HG02981 (cell line): ENCODE measurements at regions not wholly inside any gene's neighbourhood (a gene's known extent, or its start where the extent isn't known, plus 50 kb on each side); places are given as distances from the start of the nearest gene placed in this dataset.
A peak's percentile ranks its signal among the peaks of the same experiment; 100 is the strongest.

Source experiments
- ATAC-seq: cut with Tn5 transposase; IDR thresholded peaks from one replicate; pipeline ENCODE4 v1.9.1; 2021; ENCODE audit warnings: mild to moderate bottlenecking, moderate library complexity; ENCODE audit not compliant: unreplicated experiment

DNA sequence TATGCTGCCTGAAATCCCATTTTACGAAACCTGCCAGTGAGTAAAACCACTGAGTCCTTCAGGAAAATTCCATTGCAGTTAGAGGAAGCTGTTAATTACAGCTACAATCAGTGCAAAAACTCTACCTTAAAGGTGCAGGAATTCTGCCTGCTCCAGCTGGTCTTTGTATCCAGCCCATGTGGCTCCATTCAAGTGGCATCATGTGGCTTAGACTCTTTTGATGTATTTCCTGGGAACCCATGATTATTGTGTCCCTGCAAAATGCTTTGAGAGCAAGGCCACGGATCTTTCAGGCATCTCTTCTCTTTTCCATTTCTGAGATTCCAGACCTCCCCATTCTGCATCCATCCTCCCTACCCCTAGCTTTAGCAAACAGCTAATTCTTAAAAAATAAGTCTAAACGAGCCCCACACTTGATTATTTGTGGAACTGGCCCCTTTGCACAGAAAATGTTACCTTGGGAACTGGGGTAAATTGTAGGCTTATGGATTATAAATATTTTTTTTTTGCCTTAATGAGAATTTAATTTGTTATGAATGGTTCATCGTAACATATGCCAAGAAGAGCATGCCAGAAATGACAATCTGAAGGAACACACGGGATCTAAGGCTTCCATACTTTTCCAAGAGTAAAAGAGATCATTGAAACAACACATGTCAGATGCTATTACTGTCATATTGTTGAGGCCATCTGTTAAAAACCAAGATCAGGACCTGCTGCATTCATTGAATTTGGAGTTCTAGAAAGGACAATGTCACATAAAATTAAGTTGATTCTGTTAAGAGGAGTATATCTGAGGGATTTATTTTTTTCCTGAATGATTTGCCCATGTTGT lies 144.6 kb downstream of the TPH2 start:
- ATAC-seq, result no peak

GRCh38 chr12:72084061-72084460 lies 145.4 kb downstream of the TPH2 start:
- ATAC-seq, result no peak

- ATAC-seq, result no peak
Measured at GRCh38 chr12:72084880-72085279, 146.2 kb downstream of the TPH2 start.

DNA sequence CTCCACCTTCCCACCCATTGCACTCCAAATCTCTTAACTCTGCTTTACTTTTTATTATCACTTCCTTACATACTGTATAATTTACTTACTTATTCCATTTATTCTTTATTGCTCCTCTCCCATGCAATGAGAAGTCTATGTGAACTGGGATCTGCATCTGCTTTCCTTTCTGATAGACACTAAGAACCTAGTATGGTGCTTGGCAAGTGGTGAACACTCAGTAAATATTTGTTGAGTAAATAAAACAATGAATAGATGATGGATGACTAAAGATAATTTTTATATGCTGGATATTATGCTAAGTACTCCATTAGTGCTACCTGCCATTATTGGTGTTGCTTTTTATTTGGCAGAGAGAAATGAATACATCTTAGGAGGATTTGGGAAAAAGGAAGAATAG lies 151.0 kb downstream of the TPH2 start:
- no peak for ATAC-seq

GRCh38 chr12:72093424-72093823 lies 154.8 kb downstream of the TPH2 start:
- no peak for ATAC-seq

DNA sequence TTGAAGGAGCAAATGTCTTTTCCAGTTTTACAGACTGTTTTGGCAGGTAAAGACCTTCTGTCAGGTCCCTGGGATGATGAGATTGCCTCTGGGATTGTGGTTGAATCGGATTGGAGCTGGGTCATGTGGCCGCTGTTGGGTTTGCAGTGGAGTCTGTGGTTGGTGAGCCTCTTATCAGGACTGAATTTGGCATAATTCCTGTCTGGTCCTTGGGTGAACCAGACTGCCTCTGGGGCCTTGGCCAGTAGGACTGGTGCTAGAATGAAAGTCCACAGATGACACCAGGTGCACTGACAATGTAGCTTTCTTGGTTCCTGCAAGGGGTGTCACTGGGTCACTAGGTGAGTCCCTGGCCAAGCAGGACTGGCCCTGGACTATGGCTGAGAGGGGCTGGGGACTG lies 155.3 kb downstream of the TPH2 start:
- ATAC-seq, result no peak

GRCh38 chr12:72094490-72094889 lies 155.8 kb downstream of the TPH2 start:
- ATAC-seq, result no peak

- ATAC-seq, result no peak
Measured at GRCh38 chr12:72095025-72095424, 156.4 kb downstream of the TPH2 start.

DNA sequence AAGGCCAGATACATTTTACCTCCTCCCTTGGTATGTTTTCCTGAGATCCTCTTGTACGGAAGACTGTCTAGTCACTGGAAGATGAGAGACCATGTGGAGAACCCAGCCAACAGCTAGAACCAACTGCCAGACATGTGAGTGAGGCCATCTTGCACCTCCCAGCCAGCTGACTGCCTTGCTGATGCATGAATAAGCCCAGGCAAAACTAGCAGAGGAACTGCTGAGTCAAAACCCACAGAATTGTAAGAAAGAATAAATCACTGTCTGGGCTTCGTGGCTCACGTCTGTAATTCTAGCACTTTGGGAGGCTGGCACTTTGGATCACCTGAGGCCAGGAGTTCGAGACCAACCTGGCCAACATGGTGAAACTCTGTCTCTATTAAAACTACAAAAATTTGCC lies 160.0 kb downstream of the TPH2 start:
- no peak for ATAC-seq

GRCh38 chr12:72100854-72101253 lies 162.2 kb downstream of the TPH2 start:
- no peak for ATAC-seq

DNA sequence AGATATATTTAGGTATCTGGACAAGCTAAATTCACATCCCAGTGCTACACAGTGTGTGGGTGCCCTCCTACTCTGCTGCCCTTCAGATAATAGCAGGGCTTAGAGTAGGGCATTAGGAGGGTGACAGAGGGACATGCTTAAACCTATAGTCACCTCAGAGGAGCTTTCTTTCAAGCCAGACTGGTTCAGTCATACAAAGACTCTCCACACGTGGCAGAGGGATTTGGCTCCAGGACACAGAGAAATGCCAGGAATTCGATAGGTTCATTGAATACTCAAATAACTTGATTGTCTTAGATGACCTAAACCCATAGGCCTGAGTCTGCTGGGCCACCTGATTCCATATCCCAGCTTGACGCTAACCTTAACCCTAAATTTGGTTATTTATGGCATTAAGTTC lies 163.5 kb downstream of the TPH2 start:
- no peak for ATAC-seq

DNA sequence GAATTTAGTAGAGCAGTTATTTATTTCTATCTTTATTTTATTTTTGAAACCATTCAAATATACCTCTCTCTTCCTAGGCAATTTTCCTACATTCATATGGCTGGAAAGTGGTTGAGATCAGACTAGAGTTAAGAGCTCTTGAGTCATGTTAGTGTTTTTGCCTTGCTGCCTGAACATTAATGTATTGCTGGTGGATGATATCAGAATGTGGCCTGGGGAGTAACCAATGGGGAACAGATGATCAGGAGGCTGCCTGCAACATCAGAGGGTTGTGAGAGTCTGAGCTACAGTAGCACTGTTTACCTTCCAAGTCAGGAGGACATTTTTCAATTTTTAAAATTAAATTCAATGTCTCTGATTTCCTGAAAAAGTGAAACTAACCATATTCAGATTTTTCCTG lies 166.3 kb upstream of the TRHDE start:
- ATAC-seq, result no peak

DNA sequence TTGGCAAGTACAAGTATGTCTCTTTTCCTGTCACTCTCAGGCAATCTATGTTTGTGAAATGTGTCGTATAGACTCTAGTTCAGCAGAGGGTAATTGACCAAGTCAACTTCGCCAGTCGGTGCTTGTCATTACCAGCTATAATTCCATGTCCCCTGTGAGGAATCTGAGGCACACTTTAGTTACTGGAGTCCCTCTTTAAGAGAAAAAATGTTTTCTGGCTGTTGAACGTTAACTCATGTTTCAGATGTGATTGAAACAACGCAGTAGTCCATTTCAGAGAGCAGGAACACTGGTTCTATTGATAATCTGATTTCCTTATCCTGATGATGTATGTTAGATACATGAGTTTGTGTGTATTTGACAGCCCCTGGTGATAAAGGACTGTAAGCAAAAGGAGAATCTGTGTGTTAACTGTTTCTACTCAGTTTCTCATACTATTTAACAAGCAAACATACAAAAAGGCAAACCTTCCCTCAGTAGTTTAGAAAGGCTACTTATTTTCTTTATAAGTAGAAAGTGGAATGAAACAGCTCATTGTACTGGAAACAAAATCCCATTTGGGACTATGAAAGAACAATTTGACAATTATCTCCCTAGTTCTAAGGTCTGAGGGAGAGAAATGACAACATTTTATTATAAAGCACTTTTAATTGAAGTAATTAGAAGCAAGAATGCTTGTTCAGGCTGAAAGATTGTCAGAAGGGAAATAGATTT lies 161.1 kb upstream of the TRHDE start:
- no peak for ATAC-seq

- ATAC-seq, result no peak
Measured at GRCh38 chr12:72111706-72112105, 160.5 kb upstream of the TRHDE start.

DNA sequence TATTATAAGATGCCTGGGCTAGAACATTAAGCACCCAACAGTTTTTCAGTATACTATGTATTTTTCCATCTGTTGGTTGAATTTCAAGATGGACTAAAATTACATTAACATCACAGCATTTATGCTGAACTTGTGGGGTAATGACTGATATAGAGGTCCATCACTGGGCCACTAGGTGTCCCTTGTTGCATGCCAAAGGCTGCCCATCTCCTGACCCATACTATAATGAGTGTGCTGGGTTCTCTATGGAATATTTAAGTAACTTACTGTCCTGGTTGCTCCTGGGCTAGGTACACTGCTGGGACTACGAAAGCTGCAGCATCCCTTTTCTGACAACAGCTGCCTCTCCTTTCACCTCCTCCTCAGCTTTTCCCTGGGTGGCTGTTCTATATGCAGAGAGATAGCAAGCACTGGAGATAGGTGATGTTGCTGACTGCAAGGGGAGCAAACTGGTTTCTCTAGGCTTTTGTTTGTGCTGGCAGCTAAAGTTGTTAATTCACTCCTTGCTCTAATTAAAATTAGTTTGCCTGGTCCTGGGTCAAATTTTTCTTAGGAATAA lies 138.6 kb upstream of the TRHDE start:
- ATAC-seq, result no peak

DNA sequence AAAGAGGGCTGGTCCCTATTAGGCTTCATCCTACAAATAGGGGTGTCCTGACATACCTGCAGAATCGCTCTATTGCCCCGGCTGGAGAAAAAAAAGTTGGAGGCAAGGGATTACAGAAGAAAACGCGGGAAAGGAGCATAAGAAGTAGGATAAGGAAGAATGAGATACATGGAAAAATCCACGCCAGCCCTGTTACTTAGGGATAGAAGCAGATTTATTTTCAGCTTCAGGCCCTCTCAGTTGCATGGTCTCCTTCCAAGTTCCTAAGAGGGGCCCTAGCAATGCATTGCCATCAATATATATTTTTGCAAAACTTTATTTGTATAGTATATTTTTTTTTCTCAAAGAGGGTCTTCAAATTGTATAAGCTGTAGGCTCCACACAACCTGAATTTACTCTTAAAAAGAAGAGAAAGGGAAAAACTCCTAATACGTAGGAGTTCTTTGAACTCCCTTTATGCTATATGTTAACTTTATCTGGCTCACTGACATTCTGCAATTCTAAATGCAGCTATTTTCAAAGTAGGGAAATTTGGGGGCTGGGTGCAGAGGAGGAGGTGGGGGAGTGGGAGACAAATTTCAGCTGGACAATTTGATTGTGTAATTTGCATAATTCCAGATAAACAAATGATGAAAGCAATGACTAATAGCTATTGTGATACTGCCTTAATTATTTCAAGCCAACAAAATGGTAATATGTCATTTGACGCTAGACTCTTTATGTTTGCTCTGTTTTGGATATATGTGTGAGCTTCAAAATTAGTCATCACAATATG lies 137.7 kb upstream of the TRHDE start:
- no peak for ATAC-seq

DNA sequence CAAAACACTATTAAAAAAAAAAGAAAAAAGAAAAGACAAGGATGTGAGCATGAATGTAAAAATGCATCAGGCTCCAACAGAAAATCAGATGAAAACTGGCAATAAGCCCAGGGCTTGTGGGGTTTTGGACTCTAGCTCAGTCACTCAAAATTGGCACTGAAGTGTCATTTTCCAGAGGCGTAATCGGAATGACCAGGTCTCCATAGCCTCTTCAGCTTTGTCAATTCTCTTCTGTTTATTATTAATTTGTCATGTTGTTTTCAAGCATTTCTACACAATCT lies 137.2 kb upstream of the TRHDE start:
- no peak for ATAC-seq

- no peak for ATAC-seq
Measured at GRCh38 chr12:72136792-72137191, 135.4 kb upstream of the TRHDE start.

- ATAC-seq, result no peak
Measured at GRCh38 chr12:72139411-72139810, 132.8 kb upstream of the TRHDE start.

- peak; percentile 95 for ATAC-seq
Measured at GRCh38 chr12:72141381-72141780, 130.8 kb upstream of the TRHDE start.

DNA sequence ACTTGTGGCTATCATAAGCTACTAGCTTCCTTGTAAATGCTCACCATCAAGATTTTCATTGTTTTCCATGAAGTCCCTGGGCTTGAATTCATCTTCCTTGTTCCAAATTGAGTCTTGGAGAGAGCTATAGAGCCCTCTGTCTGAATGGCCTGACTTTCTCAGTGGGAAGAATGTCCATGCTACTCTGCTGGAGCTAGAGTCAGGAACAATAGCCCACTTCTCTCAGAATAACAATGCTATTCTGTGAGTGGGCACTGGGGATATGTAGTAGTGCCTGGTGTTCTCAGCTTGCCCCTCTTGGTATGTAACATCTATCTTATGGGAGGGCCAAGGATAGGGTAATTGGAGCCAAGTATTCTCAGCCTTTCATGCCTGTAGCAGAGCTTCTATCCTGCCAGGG lies 127.6 kb upstream of the TRHDE start:
- no peak for ATAC-seq

DNA sequence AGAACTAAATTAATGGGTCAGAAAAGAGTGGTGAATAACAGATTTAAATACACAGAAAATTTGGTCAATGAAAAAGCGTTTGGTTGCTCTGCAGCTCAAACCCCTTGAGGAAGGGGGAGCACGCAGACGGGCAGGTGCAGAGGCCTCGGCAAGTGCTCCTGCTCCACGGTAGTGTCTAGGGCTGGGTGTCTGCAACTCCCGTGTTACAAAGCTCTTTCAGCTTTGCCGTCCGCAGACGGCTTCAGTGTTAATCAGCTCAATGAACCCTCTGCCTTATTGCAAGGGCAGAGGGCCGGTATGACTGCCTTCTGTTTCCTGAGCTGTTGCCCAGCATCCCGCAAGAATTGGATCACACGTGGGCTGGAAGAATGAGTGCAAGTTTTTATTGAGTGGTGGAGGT lies 125.7 kb upstream of the TRHDE start:
- ATAC-seq, result no peak
